ENCODE measurements at regions not wholly inside any gene's neighbourhood (a gene's known extent, or its start where the extent isn't known, plus 50 kb on each side); places are given as distances from the start of the nearest gene placed in this dataset.

DNA sequence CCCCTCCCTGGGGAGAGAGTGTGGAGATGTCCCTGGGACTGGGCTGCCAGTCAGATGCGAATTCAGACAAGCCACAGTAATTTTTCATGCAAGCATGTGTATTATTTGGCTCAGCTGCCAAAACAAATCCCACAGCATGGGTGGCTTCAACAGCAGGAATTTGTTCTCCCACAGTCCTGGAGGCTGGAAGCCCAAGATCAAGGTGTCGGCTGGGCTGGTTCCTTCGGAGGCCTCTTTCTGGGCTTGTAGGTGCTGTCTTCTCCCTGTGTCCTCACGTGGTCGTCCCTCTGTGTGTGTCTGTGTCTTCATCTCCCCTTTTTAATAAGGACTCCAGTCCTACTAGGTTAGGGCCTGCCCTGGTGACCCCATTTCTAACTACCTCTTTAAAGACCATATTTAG is 91.9 kb upstream of the ACTRT2 start:
- peaks cover 0 to 4% (median 0%) of the 10 kb centered on the region in 9 donors for H3K4me1 ChIP-seq
- no peaks in the 10 kb centered on the region for H3K9me3 ChIP-seq
- no peak overlapping the region for H3K4me3 ChIP-seq
- DNase-seq (no peak), ATAC-seq (no peak)
- H3K27ac ChIP-seq: no peak overlapping the region
- intact Hi-C loops (cut with DNase I): no loop called here
- peaks cover 0 to 65% (median 5%) of the 10 kb centered on the region in 7 donors for H3K27me3 ChIP-seq
- no peaks in the 10 kb centered on the region for H3K36me3 ChIP-seq
- no peak for TF ChIP-seq CTCF (IDR thresholded peaks at IDR 0.05)
- 79 to 90% methylated on average over 5 of the region's 5 CpGs for WGBS, 2 donors

DNA sequence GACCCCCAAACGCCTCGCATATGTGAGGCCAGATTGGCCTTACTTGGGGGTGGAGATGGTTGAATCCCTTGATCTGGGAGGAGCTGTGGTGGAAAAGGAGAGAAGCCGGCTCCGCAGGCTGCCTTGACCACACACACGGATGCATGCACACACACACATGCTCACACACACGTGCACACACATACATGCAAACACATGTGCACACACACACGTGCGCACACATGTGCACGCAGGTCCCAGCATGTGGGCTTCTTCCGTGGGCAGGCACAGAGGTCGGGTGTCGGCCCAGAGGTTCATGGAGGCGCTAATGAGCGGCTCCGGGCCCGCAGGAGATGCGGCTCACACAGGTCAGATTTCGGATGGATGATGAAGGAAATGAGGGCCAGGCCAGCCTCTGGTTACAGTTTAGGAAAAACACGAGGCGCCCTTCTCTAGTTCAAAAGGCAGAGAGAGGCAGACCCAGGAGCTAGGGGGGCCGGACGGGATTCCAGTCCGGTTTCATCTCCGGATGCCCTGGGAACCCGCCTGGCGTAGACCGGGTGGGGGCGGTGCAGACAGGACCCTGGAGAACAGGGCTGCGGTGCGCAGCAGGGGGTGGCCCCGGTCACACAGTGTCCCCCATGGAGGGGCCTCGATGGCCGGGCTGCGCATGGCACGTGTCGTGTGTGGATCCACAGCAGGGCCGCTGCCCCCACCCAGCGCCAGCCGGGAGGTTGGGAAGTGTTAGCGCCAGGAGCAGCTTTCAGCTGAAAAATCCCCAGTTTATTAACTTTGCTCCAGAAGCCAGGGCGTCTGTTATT is 91.1 kb upstream of the ACTRT2 start:
- no peak overlapping the region for H3K4me3 ChIP-seq
- no peak for ATAC-seq
- no peaks in the 10 kb centered on the region for H3K9me3 ChIP-seq
- H3K4me1 ChIP-seq: peaks cover 0 to 4% (median 0%) of the 10 kb centered on the region in 9 donors
- DNase-seq: no peak
- H3K27me3 ChIP-seq: peaks cover 0 to 63% (median 9%) of the 10 kb centered on the region in 7 donors
- H3K36me3 ChIP-seq: no peaks in the 10 kb centered on the region
- 90 to 91% methylated on average over 41 of the region's 41 CpGs for WGBS, 2 donors
- intact Hi-C loops (cut with DNase I): no loop called here
- no peak overlapping the region for H3K27ac ChIP-seq
- no peak for TF ChIP-seq CTCF (IDR thresholded peaks at IDR 0.05)

DNA sequence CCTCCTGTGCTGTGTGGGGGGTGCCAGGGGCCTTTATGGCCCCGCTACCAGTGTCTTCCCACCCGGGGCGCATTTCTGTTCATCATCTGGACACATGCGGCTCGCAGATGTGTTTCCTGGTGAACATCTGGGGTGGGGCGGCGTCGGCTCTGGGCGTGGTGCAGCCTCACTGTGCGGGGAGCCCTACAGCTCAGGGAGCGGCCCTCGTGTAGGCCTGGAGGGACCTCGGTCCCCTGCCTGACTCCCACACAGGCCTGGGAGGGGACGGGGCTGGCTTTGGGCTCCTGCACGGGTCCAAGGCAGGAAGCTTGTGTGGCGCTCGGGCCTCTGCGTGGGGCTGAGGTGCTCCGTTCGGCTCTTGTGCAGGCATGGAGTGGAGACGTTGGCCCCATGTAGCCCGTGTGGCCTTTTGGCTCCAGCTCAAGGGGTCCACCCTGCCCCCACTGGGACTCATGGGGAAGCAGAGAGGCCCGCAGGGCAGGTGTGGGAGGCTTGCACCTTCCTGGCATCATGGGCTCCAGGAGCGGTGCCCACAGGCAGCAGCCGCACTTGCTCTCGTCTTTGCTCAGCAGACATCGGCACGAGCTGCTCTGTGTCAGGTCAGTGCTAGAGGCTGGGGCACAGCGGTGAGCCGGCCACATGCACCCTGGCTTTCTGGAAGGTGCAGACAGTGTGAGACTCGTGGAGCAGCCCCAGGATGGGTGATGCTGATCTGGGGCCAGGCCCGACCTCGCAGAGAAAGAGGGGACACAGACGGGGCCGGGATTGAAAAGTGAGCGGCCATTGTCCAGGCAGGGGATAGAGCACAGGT is 90.1 kb upstream of the ACTRT2 start:
- H3K4me1 ChIP-seq: peaks cover 0 to under 1% (median 0%) of the 10 kb centered on the region in 9 donors
- ATAC-seq (no peak), DNase-seq (no peak)
- intact Hi-C loops (cut with DNase I): no loop called here
- H3K9me3 ChIP-seq: no peaks in the 10 kb centered on the region
- no peak overlapping the region for H3K27ac ChIP-seq
- 82 to 83% methylated on average over 36 of the region's 36 CpGs for WGBS, 2 donors
- no peaks in the 10 kb centered on the region for H3K36me3 ChIP-seq
- H3K27me3 ChIP-seq: peaks cover 0 to 66% (median 9%) of the 10 kb centered on the region in 7 donors
- no peak overlapping the region for H3K4me3 ChIP-seq
- TF ChIP-seq CTCF (IDR thresholded peaks at IDR 0.05): no peak

DNA sequence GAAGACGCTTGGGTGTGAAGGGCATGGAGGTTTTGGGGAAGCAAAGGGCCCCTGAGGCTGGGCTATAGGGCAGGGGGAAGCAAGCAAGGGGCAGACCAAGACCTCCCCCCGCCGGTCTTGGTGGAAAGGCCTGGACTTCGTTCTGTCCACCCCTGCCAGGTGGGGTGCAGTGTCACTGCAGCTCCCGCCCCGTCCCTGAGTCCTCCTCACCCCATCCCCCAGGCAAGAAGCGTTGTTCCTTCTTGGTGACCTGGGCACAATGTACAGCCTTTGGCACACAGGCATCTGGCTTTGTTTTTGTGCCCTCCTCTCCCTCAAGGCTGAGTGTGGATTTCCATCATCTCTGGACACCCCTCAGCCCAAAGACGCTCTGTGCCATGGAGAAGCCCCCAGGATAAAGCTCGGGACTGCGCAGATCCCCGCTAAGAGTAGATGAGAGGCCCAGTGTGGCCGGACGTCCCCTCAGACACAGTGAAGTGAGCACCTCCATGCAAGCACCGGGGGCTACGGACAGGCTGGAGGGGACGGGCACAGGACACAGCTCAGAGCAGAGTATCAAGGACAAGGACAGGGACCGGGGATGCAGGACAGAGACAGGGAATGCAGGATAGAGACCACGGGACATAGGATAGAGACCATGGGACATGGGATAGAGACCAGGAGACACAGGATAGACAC is 89.4 kb upstream of the ACTRT2 start:
- TF ChIP-seq CTCF (IDR thresholded peaks at IDR 0.05): no peak
- no peak overlapping the region for H3K27ac ChIP-seq
- DNase-seq: no peak
- 71 to 82% methylated on average over 18 of the region's 18 CpGs for WGBS, 2 donors
- intact Hi-C loops (cut with DNase I): no loop called here
- H3K9me3 ChIP-seq: no peaks in the 10 kb centered on the region
- H3K27me3 ChIP-seq: peaks cover 0 to 69% (median 9%) of the 10 kb centered on the region in 7 donors
- H3K4me1 ChIP-seq: no peaks in the 10 kb centered on the region
- no peak for ATAC-seq
- no peaks in the 10 kb centered on the region for H3K36me3 ChIP-seq
- H3K4me3 ChIP-seq: no peak overlapping the region
